NB4 (cell line): ENCODE measurements at regions not wholly inside any gene's neighbourhood (a gene's known extent, or its start where the extent isn't known, plus 50 kb on each side); places are given as distances from the start of the nearest gene placed in this dataset.

Source experiments
- CTCF ChIP-seq: IDR thresholded peaks from one replicate; pipeline ENCODE4 v1.5.1; 2012; ENCODE audit warnings: low read depth, low read length
- POLR2A ChIP-seq: IDR thresholded peaks from 2 replicates; pipeline ENCODE4 v1.6.1; 2011; ENCODE audit warnings: mild to moderate bottlenecking; ENCODE audit not compliant: insufficient read length; ENCODE audit errors: extremely low read depth
- TF ChIP-seq, protein P1 (sequence below): IDR thresholded peaks from 2 replicates; pipeline ENCODE4 v1.6.1; 2011; ENCODE audit warnings: low read depth, low read length

DNA sequence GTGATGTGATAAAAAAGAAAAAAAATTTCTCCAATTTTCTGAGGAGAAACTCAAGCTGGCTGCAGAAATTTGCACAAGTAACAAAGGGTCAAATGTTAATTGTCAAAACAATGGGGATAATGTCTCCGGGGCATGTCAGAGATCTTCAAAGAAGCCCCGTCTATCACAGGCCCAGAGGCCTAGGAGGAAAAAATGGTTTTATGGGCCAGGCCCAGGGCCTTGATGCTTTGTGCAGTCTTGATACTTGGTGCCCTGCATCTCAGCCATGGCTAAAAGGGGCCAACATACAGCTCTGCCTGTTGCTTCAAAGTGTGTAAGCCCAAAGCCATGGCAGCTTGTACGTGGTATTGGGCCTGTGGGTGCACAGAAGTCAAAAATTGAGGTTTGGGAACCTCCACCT is 961.0 kb downstream of the FAM133A start:
- TF ChIP-seq, protein P1, sequence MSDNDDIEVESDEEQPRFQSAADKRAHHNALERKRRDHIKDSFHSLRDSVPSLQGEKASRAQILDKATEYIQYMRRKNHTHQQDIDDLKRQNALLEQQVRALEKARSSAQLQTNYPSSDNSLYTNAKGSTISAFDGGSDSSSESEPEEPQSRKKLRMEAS: no peak
- no peak for TF ChIP-seq CTCF
- TF ChIP-seq POLR2A: no peak
